Keratinocyte (primary cell): ENCODE measurements at regions not wholly inside any gene's neighbourhood (a gene's known extent, or its start where the extent isn't known, plus 50 kb on each side); places are given as distances from the start of the nearest gene placed in this dataset.

Experiments used
- DNase-seq: peaks from one replicate; pipeline ENCODE4 v3.0.0-alpha.2; 2011; ENCODE audit warnings: low read depth, missing footprints, low spot score
- FAIRE-seq: peaks from 2 replicates; lab custom pipeline; 2011; peaks lifted over from hg19 to GRCh38; lab: Jason Lieb, UNC
- H2AFZ ChIP-seq: 2 replicates; pipeline ENCODE4 v1.6.0; 2012; ENCODE audit warnings: low read length, control low read depth, inconsistent platforms; ENCODE audit not compliant: control insufficient read depth
- H3K27ac ChIP-seq: 2 replicates; pipeline ENCODE4 v1.5.1; 2011; ENCODE audit warnings: low read length; ENCODE audit not compliant: control insufficient read depth, insufficient read depth
- H3K27me3 ChIP-seq: 3 replicates; pipeline ENCODE4 v1.6.0; 2011; ENCODE audit warnings: low read length; ENCODE audit not compliant: control insufficient read depth, insufficient read depth; ENCODE audit errors: extremely low read depth
- H3K36me3 ChIP-seq, 2 experiments: 2 replicates in 1 of 2; 3 replicates in 1 of 2; pipeline ENCODE4 v1.5.1; 2011; ENCODE audit warnings: low read length in 2 of 2, mild to moderate bottlenecking in 1 of 2; ENCODE audit not compliant: control insufficient read depth in 2 of 2, insufficient read depth in 2 of 2; ENCODE audit errors: extremely low read depth in 1 of 2
- H3K4me1 ChIP-seq: 3 replicates; pipeline ENCODE4 v1.5.1; 2011; ENCODE audit warnings: low read length; ENCODE audit not compliant: control insufficient read depth, insufficient read depth; ENCODE audit errors: extremely low read depth
- H3K4me2 ChIP-seq: 3 replicates; pipeline ENCODE4 v1.6.0; 2011; ENCODE audit warnings: low read depth, low read length; ENCODE audit not compliant: control insufficient read depth, insufficient read depth; ENCODE audit errors: extremely low read depth
- H3K4me3 ChIP-seq, 3 experiments: fragments of 200-600 bp in 1 of 3; sonication (generic) in 1 of 3; 2 replicates in 2 of 3; 3 replicates in 1 of 3; pipeline ENCODE4 v1.5.1; 2011 to 2016; ENCODE audit warnings: low read length in 3 of 3, mild to moderate bottlenecking in 3 of 3, control low read depth in 2 of 3, inconsistent platforms in 1 of 3, low read depth in 1 of 3, mixed read lengths in 1 of 3, mixed run types in 1 of 3, moderate library complexity in 1 of 3; ENCODE audit not compliant: control insufficient read depth in 2 of 3, insufficient read depth in 2 of 3; ENCODE audit errors: extremely low read depth in 1 of 3
- H3K79me2 ChIP-seq: 2 replicates; pipeline ENCODE4 v1.6.0; 2012; ENCODE audit warnings: low read length; ENCODE audit not compliant: control insufficient read depth, insufficient read depth
- H3K9ac ChIP-seq: 3 replicates; pipeline ENCODE4 v1.6.0; 2011; ENCODE audit warnings: low read length; ENCODE audit not compliant: control insufficient read depth, insufficient read depth; ENCODE audit errors: extremely low read depth
- H3K9me1 ChIP-seq: 3 replicates; pipeline ENCODE4 v1.6.0; 2011; ENCODE audit warnings: low read length; ENCODE audit not compliant: control insufficient read depth, insufficient read depth; ENCODE audit errors: extremely low read depth
- H3K9me3 ChIP-seq: 2 replicates; pipeline ENCODE4 v1.5.1; 2012; ENCODE audit warnings: low read depth, low read length; ENCODE audit not compliant: control insufficient read depth
- H4K20me1 ChIP-seq: 3 replicates; pipeline ENCODE4 v1.6.0; 2011; ENCODE audit warnings: low read length; ENCODE audit not compliant: control insufficient read depth, insufficient read depth; ENCODE audit errors: extremely low read depth
- CTCF ChIP-seq, 3 experiments: IDR thresholded peaks in 1 of 3; conservative IDR thresholded peaks in 1 of 3; optimal IDR thresholded peaks in 1 of 3; 2 replicates in 2 of 3; 3 replicates in 1 of 3; pipeline versions ENCODE3 to v1.5.1; 2011; ENCODE audit warnings: low read length in 3 of 3, mild to moderate bottlenecking in 3 of 3, moderate library complexity in 2 of 3, control low read depth in 1 of 3, inconsistent platforms in 1 of 3; ENCODE audit not compliant: insufficient read depth in 2 of 3; ENCODE audit errors: extremely low read depth in 1 of 3
- EZH2 ChIP-seq: IDR thresholded peaks from one replicate; pipeline ENCODE4 v1.6.1; 2012; ENCODE audit warnings: inconsistent platforms, mild to moderate bottlenecking, low read length, moderate library complexity
- dilution Hi-C: fragments of 300-500 bp; cut with MboI; formaldehyde crosslinking; loops from one replicate; pipeline ENCODE4 v1.7.0; 2020; ENCODE audit warnings: low sequenced_read_pairs; ENCODE audit not compliant: extremely low pct_ligation_motif_present

DNA sequence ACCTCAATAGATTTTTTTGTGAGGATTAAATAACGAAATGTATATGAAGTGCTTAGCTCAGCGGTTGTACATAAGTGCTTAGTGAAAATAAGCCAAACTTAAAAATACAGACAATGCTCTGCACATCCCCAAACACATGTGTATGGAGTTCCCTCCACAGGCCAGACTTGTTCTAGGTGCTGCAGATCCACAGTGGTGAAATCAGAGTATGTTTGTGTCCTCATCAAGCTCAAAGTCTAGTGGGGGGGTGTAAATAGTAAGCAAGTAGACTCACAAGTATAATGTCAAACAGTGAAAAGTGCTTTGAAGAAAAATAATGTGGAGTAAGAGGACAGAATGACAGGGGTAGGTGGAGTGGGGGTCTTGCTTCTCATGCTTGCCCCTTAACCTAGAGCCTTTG is 157.4 kb upstream of the SPRY4 start:
- Histone ChIP-seq H4K20me1 (no peaks in the 10 kb centered on the region), H3K9me3 (peaks cover 3% of the 10 kb centered on the region), H3K27me3 (no peaks in the 10 kb centered on the region), H3K36me3 (no peaks in the 10 kb centered on the region), H3K4me1 (peaks cover 4% of the 10 kb centered on the region), H3K9me1 (no peaks in the 10 kb centered on the region), H3K4me3 (no peak overlapping the region), H3K79me2 (no peaks in the 10 kb centered on the region), H2AFZ (no peak overlapping the region), H3K4me2 (no peak overlapping the region), H3K9ac (no peak overlapping the region), H3K27ac (no peak overlapping the region)
- FAIRE-seq (no peak), DNase-seq (no peak)
- TF ChIP-seq CTCF (optimal IDR thresholded peaks at IDR 0.05 in 1 of 3, IDR thresholded peaks at IDR 0.05 in 1 of 3, conservative IDR thresholded peaks at IDR 0.05 in 1 of 3; ENCODE audit: extremely low read depth in 1 of 3, insufficient read depth in 2 of 3, low read length in 3 of 3) (no peak), EZH2 (no peak)
- dilution Hi-C loops: no loop called here

GRCh38 chr5:142481410-142481809 is 156.6 kb upstream of the SPRY4 start:
- DNase-seq (no peak), FAIRE-seq (no peak)
- H4K20me1 ChIP-seq: no peaks in the 10 kb centered on the region
- H3K27ac ChIP-seq: no peak overlapping the region
- H3K9ac ChIP-seq: no peak overlapping the region
- H3K4me3 ChIP-seq: no peak overlapping the region
- dilution Hi-C loops: no loop called here
- H3K9me3 ChIP-seq: peaks cover 3% of the 10 kb centered on the region
- no peaks in the 10 kb centered on the region for H3K9me1 ChIP-seq
- no peaks in the 10 kb centered on the region for H3K79me2 ChIP-seq
- no peaks in the 10 kb centered on the region for H3K36me3 ChIP-seq
- no peaks in the 10 kb centered on the region for H3K27me3 ChIP-seq
- H2AFZ ChIP-seq: no peak overlapping the region
- TF ChIP-seq EZH2: no peak
- no peak for TF ChIP-seq CTCF (optimal IDR thresholded peaks at IDR 0.05 in 1 of 3, IDR thresholded peaks at IDR 0.05 in 1 of 3, conservative IDR thresholded peaks at IDR 0.05 in 1 of 3; ENCODE audit: extremely low read depth in 1 of 3, insufficient read depth in 2 of 3, low read length in 3 of 3)
- peaks cover 2% of the 10 kb centered on the region for H3K4me1 ChIP-seq
- no peak overlapping the region for H3K4me2 ChIP-seq
